ENCODE measurements at regions not wholly inside any gene's neighbourhood (a gene's known extent, or its start where the extent isn't known, plus 50 kb on each side); places are given as distances from the start of the nearest gene placed in this dataset.

DNA sequence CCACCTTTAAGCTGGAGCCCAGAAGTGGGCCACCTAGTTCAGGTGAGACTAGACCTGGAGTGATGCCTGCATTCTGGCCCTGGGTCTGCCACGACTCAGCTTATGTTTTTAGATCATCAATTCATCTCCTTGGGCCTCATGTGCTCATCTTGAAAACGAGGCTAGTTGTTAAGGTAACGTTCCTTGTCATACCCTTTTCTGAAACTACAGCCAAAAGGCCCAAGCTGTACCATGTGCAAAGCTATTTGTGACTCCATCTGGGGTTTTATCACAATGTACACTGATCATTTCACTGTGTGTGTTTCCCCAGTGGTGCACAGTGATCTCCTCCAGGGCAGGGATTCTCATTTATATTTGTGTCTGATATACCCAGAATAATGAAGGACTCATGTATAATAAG is 138.4 kb upstream of the COPS8 start:
- TF ChIP-seq EZH2 (IDR thresholded peaks at IDR 0.05; ENCODE audit: low read length, missing control alignments) = no peak
- TF ChIP-seq, protein P1, sequence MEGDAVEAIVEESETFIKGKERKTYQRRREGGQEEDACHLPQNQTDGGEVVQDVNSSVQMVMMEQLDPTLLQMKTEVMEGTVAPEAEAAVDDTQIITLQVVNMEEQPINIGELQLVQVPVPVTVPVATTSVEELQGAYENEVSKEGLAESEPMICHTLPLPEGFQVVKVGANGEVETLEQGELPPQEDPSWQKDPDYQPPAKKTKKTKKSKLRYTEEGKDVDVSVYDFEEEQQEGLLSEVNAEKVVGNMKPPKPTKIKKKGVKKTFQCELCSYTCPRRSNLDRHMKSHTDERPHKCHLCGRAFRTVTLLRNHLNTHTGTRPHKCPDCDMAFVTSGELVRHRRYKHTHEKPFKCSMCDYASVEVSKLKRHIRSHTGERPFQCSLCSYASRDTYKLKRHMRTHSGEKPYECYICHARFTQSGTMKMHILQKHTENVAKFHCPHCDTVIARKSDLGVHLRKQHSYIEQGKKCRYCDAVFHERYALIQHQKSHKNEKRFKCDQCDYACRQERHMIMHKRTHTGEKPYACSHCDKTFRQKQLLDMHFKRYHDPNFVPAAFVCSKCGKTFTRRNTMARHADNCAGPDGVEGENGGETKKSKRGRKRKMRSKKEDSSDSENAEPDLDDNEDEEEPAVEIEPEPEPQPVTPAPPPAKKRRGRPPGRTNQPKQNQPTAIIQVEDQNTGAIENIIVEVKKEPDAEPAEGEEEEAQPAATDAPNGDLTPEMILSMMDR (conservative IDR thresholded peaks at IDR 0.05 in 1 of 2, IDR thresholded peaks at IDR 0.05 in 1 of 2; ENCODE audit: low read depth in 1 of 2, low read length in 2 of 2) = no peak

Measured in fibroblast of lung (primary cell).